ENCODE measurements at regions not wholly inside any gene's neighbourhood (a gene's known extent, or its start where the extent isn't known, plus 50 kb on each side); places are given as distances from the start of the nearest gene placed in this dataset.

DNA sequence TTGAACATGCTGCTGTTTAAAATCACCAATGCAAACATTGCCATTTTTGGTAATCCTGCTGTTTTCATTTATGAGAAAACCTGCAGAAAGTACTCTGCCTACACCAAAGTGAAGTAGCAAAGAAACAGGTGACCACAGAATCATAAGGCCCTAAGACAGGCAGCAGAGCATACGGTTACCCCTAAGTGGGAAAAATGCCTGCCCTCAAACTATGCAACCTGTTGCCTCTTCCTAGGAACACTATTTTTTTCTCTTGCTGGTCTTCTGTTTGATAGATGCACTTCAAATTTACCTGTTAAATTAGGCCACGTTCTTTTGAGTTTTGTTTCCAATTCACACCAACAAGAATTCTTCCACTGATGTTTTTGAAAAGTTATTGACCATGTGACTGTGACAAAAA is 89.5 kb upstream of the RAB4A start:
- TF ChIP-seq, protein P1, sequence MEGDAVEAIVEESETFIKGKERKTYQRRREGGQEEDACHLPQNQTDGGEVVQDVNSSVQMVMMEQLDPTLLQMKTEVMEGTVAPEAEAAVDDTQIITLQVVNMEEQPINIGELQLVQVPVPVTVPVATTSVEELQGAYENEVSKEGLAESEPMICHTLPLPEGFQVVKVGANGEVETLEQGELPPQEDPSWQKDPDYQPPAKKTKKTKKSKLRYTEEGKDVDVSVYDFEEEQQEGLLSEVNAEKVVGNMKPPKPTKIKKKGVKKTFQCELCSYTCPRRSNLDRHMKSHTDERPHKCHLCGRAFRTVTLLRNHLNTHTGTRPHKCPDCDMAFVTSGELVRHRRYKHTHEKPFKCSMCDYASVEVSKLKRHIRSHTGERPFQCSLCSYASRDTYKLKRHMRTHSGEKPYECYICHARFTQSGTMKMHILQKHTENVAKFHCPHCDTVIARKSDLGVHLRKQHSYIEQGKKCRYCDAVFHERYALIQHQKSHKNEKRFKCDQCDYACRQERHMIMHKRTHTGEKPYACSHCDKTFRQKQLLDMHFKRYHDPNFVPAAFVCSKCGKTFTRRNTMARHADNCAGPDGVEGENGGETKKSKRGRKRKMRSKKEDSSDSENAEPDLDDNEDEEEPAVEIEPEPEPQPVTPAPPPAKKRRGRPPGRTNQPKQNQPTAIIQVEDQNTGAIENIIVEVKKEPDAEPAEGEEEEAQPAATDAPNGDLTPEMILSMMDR (IDR thresholded peaks at IDR 0.05): no peak
- TF ChIP-seq POLR2A (IDR thresholded peaks at IDR 0.05): no peak
